SK-N-SH (cell line): ENCODE measurements at regions not wholly inside any gene's neighbourhood (a gene's known extent, or its start where the extent isn't known, plus 50 kb on each side); places are given as distances from the start of the nearest gene placed in this dataset.

ENCODE experiments used
- CTCF ChIA-PET: fragments of 300-600, 350-600 bp; formaldehyde crosslinking; extraction: SDS; loops from one replicate; lab custom pipeline; 2021; lab: Yijun Ruan, JAX
- POLR2A ChIA-PET: fragments of 350-600 bp; sonication (Branson Sonifier 250); formaldehyde crosslinking; extraction: SDS; loops from one replicate; lab custom pipeline; 2020; ENCODE audit warnings: antibody characterized with exemption, inconsistent platforms; lab: Yijun Ruan, JAX
- DNase-seq: peaks from one replicate; pipeline ENCODE4 v3.0.0; 2012
- H2AFZ ChIP-seq: fragments of 200-600 bp; sonication (generic); 2 replicates; pipeline ENCODE4 v1.8.1; 2016; ENCODE audit warnings: antibody characterized with exemption, mild to moderate bottlenecking, low read depth
- H3F3A ChIP-seq: fragments of 200-600 bp; sonication (generic); replicated peaks from 2 replicates; pipeline ENCODE3; 2016; ENCODE audit warnings: antibody characterized with exemption, mild to moderate bottlenecking; ENCODE audit not compliant: insufficient read depth
- H3K27ac ChIP-seq, 2 experiments: fragments of 200-500 bp in 1 of 2; fragments of 200-600 bp in 1 of 2; sonication (Bioruptor generic) in 1 of 2; sonication (generic), shearing (Covaris generic) in 1 of 2; 2 replicates each; pipeline versions ENCODE4 v1.5.1 to v1.6.1; 2014 to 2016; ENCODE audit warnings: low read depth in 2 of 2, inconsistent platforms in 1 of 2, low read length in 1 of 2, mild to moderate bottlenecking in 1 of 2, mixed read lengths in 1 of 2
- H3K27me3 ChIP-seq: fragments of 200-600 bp; sonication (generic), shearing (Covaris generic); 2 replicates; pipeline ENCODE4 v1.6.1; 2016; ENCODE audit warnings: mixed run types; ENCODE audit not compliant: insufficient read depth
- H3K36me3 ChIP-seq, 2 experiments: fragments of 200-500 bp in 1 of 2; fragments of 200-600 bp in 1 of 2; sonication (Bioruptor generic) in 1 of 2; sonication (generic) in 1 of 2; replicated peaks in 1 of 2; 2 replicates each; pipeline versions ENCODE3 to v1.5.1; 2014 to 2016; ENCODE audit warnings: low read length in 1 of 2, mild to moderate bottlenecking in 1 of 2; ENCODE audit not compliant: insufficient read depth in 2 of 2, control insufficient read depth in 1 of 2
- H3K4me1 ChIP-seq, 2 experiments: fragments of 200-500 bp in 1 of 2; fragments of 200-600 bp in 1 of 2; sonication (Bioruptor generic) in 1 of 2; sonication (generic), shearing (Covaris generic) in 1 of 2; 2 replicates each; pipeline versions ENCODE4 v1.5.1 to v1.6.1; 2014 to 2016; ENCODE audit warnings: low read depth in 1 of 2, low read length in 1 of 2, mixed run types in 1 of 2; ENCODE audit not compliant: insufficient read depth in 2 of 2, control insufficient read depth in 1 of 2
- H3K4me2 ChIP-seq: fragments of 200-600 bp; sonication (generic), shearing (Covaris generic); 2 replicates; pipeline ENCODE4 v1.6.1; 2017; ENCODE audit warnings: mixed run types
- H3K4me3 ChIP-seq, 2 experiments: fragments of 200-500 bp in 1 of 2; fragments of 200-600 bp in 1 of 2; sonication (Bioruptor generic) in 1 of 2; sonication (generic), shearing (Covaris generic) in 1 of 2; 2 replicates each; pipeline versions ENCODE4 v1.5.1 to v1.8.1; 2014 to 2016; ENCODE audit warnings: low read depth in 2 of 2, inconsistent platforms in 1 of 2, low read length in 1 of 2, mild to moderate bottlenecking in 1 of 2, mixed read lengths in 1 of 2, moderate library complexity in 1 of 2
- H3K79me2 ChIP-seq: fragments of 200-600 bp; sonication (generic); 2 replicates; pipeline ENCODE4 v1.8.1; 2017; ENCODE audit warnings: mild to moderate bottlenecking; ENCODE audit not compliant: insufficient read depth
- H3K9ac ChIP-seq: fragments of 200-600 bp; sonication (generic); 2 replicates; pipeline ENCODE4 v1.6.1; 2017; ENCODE audit warnings: mixed run types
- H3K9me2 ChIP-seq: fragments of 200-600 bp; sonication (generic); 2 replicates; pipeline ENCODE4 v1.6.1; 2017; ENCODE audit warnings: mixed run types
- H3K9me3 ChIP-seq: fragments of 200-600 bp; sonication (generic); 2 replicates; pipeline ENCODE4 v1.6.1; 2017; ENCODE audit warnings: mixed run types, mild to moderate bottlenecking, moderate library complexity
- H4K20me1 ChIP-seq: fragments of 200-600 bp; sonication (generic); 2 replicates; pipeline ENCODE4 v1.6.1; 2017; ENCODE audit warnings: mild to moderate bottlenecking, mixed run types; ENCODE audit not compliant: insufficient read depth
- CHD2 ChIP-seq: fragments of 150-350 bp; IDR thresholded peaks from 2 replicates; pipeline ENCODE4 v1.6.1; 2018; ENCODE audit warnings: low read length; ENCODE audit not compliant: partially characterized antibody
- ELF1 ChIP-seq: IDR thresholded peaks from 2 replicates; pipeline ENCODE4 v1.4.0; 2012
- FOXJ3 ChIP-seq: sonication (generic); formaldehyde crosslinking; IDR thresholded peaks from 2 replicates; pipeline ENCODE4 v1.5.1; 2020; ENCODE audit warnings: mild to moderate bottlenecking, missing genetic modification reagents
- NRF1 ChIP-seq: IDR thresholded peaks from 2 replicates; pipeline ENCODE4 v1.6.1; 2012; ENCODE audit warnings: low read depth, mild to moderate bottlenecking, low read length
- RAD21 ChIP-seq: IDR thresholded peaks from 2 replicates; pipeline ENCODE4 v1.6.1; 2012; ENCODE audit warnings: mild to moderate bottlenecking, low read length
- RFX5 ChIP-seq: IDR thresholded peaks from 2 replicates; pipeline ENCODE4 v1.6.1; 2012; ENCODE audit warnings: mild to moderate bottlenecking, improper control_type of control experiment, low read length
- RXRA ChIP-seq: IDR thresholded peaks from 2 replicates; pipeline ENCODE4 v1.4.0; 2012; ENCODE audit warnings: low read depth, mild to moderate bottlenecking, borderline replicate concordance
- SMC3 ChIP-seq: IDR thresholded peaks from 2 replicates; pipeline ENCODE4 v1.6.1; 2012; ENCODE audit warnings: low read depth, low read length, improper control_type of control experiment
- TEAD4 ChIP-seq: IDR thresholded peaks from 2 replicates; pipeline ENCODE4 v1.4.0; 2012; ENCODE audit warnings: mild to moderate bottlenecking, borderline replicate concordance; ENCODE audit not compliant: insufficient read depth
- YY1 ChIP-seq: IDR thresholded peaks from 2 replicates; pipeline ENCODE4 v1.4.0; 2012; ENCODE audit warnings: low read depth, mild to moderate bottlenecking
- WGBS: methylation state at CpG from one replicate; pipeline ENCODE4 v1.1.6; 2017; ENCODE audit warnings: low lambda C conversion rate; 5-methylcytosine and 5-hydroxymethylcytosine counted together
- TF ChIP-seq, protein P1 (sequence below): IDR thresholded peaks from 2 replicates; pipeline ENCODE4 v1.4.0; 2012; ENCODE audit warnings: low read depth, borderline replicate concordance
- TF ChIP-seq, protein P2 (sequence below): fragments of 200-600 bp; sonication (generic); IDR thresholded peaks from 2 replicates; pipeline ENCODE4 v1.6.1; 2017; ENCODE audit warnings: antibody characterized with exemption, mild to moderate bottlenecking, moderate library complexity

DNA sequence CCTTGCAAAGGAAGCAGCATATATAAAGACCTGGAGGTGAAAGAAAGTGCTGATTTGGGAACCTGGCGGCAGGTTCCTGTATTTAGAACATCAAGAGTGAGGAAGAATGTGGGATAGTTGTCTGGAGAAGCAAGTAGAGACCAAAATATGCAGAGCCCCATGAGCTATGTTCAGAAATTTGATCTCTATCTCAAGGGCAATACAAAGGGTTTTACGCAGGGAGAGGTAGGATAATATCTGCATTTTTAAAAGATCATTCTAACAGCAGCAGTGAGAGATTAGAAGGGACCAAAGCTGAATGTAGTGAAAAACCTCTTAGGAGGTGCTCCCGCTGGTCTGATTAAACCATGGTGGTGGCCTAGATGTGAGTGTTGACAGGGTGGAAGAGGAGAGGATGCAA, 453.9 kb upstream of the PKN2 start:
- Histone ChIP-seq H3K27me3 (no peaks in the 10 kb centered on the region), H3K4me1 (no peaks in the 10 kb centered on the region), H3K4me3 (no peak overlapping the region), H3K79me2 (no peaks in the 10 kb centered on the region), H3K27ac (no peak overlapping the region), H3K9me2 (no peaks in the 10 kb centered on the region), H2AFZ (no peak overlapping the region), H3K9me3 (no peaks in the 10 kb centered on the region), H4K20me1 (no peaks in the 10 kb centered on the region), H3K36me3 (no peaks in the 10 kb centered on the region), H3K4me2 (no peak overlapping the region), H3F3A (no peaks in the 10 kb centered on the region), H3K9ac (no peak overlapping the region)
- ChIA-PET POLR2A (no interaction called here), CTCF (no interaction called here)
- no peak for TF ChIP-seq SMC3
- TF ChIP-seq FOXJ3 = no peak
- no peak for TF ChIP-seq ELF1
- TF ChIP-seq RAD21 = no peak
- no peak for TF ChIP-seq TEAD4
- no peak for TF ChIP-seq CHD2
- TF ChIP-seq, protein P1, sequence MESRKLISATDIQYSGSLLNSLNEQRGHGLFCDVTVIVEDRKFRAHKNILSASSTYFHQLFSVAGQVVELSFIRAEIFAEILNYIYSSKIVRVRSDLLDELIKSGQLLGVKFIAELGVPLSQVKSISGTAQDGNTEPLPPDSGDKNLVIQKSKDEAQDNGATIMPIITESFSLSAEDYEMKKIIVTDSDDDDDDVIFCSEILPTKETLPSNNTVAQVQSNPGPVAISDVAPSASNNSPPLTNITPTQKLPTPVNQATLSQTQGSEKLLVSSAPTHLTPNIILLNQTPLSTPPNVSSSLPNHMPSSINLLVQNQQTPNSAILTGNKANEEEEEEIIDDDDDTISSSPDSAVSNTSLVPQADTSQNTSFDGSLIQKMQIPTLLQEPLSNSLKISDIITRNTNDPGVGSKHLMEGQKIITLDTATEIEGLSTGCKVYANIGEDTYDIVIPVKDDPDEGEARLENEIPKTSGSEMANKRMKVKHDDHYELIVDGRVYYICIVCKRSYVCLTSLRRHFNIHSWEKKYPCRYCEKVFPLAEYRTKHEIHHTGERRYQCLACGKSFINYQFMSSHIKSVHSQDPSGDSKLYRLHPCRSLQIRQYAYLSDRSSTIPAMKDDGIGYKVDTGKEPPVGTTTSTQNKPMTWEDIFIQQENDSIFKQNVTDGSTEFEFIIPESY = no peak
- WGBS = 55% methylated on average over 3 of the region's 3 CpGs
- no peak for DNase-seq

DNA sequence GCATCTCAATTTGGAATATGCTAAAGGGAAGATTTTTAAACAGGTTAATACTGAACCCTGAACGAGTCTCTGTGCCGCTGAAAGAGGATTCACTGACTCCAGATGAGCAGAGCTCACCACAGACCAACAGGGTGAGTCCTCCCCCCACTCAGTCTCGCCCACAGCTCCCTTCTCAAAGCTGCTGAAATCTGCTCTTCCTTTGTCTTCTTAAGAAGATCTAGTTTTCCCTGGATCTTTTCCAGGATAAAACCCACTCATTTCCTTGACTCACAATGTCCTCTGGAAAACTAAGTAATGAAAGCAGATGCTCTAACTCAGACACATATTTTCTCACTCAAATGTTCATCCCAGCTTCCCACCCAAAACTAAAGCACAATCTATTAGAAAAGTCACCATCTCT, 447.0 kb upstream of the PKN2 start:
- Histone ChIP-seq H3K9me2 (no peaks in the 10 kb centered on the region), H3K4me2 (peak overlapping the region; percentile 48), H3K27ac (peak overlapping the region; percentile 22 to 55; a peak in 3 of 4 replicates), H3K36me3 (no peaks in the 10 kb centered on the region), H3K9ac (no peak overlapping the region), H3F3A (no peaks in the 10 kb centered on the region), H3K4me1 (no peaks in the 10 kb centered on the region; a peak in 1 of 4 replicates), H2AFZ (peak overlapping the region; percentile 80), H3K4me3 (peak overlapping the region in 1 of 2 experiments; percentile 1; a peak in 1 of 4 replicates), H4K20me1 (no peaks in the 10 kb centered on the region), H3K9me3 (no peaks in the 10 kb centered on the region), H3K27me3 (no peaks in the 10 kb centered on the region), H3K79me2 (no peaks in the 10 kb centered on the region)
- POLR2A ChIA-PET = no interaction called here
- TF ChIP-seq NRF1 = no peak
- TF ChIP-seq RFX5 = no peak
- no peak for TF ChIP-seq RXRA
- CTCF ChIA-PET = no interaction called here
- DNase-seq = no peak
- 9% methylated on average over 3 of the region's 3 CpGs for WGBS

DNA sequence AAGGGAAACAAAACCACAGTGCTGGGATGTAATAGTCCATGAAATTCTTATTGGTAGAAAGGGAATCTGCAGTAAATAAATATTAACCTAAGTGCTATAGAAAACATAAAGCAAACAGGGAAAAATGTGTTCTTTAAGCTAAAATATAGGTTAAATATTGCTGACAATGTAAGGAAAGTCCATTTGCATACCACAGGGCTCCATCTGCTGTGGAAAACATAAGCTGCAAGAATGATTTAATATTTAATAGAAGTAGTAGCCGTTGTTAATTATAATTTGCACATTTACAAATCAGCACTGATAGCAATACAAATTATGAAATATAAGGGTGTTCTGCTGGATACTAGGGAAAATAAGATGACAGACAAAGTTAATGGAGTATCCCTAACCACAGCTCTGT, 444.9 kb upstream of the PKN2 start:
- CTCF ChIA-PET = interaction anchor here (1.2 kb wide), 1 partner anchor 59 kb away, joined by 8 read pairs; no protein-coding TSS in a partner anchor
- H3K27ac ChIP-seq = no peak overlapping the region
- no peaks in the 10 kb centered on the region for H3F3A ChIP-seq
- H3K36me3 ChIP-seq = no peaks in the 10 kb centered on the region
- WGBS = 3% methylated on average over 1 of the region's 1 CpG
- POLR2A ChIA-PET = no interaction called here
- no peaks in the 10 kb centered on the region for H4K20me1 ChIP-seq
- no peak overlapping the region for H3K4me3 ChIP-seq
- TF ChIP-seq, protein P2, sequence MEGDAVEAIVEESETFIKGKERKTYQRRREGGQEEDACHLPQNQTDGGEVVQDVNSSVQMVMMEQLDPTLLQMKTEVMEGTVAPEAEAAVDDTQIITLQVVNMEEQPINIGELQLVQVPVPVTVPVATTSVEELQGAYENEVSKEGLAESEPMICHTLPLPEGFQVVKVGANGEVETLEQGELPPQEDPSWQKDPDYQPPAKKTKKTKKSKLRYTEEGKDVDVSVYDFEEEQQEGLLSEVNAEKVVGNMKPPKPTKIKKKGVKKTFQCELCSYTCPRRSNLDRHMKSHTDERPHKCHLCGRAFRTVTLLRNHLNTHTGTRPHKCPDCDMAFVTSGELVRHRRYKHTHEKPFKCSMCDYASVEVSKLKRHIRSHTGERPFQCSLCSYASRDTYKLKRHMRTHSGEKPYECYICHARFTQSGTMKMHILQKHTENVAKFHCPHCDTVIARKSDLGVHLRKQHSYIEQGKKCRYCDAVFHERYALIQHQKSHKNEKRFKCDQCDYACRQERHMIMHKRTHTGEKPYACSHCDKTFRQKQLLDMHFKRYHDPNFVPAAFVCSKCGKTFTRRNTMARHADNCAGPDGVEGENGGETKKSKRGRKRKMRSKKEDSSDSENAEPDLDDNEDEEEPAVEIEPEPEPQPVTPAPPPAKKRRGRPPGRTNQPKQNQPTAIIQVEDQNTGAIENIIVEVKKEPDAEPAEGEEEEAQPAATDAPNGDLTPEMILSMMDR = peak; percentile 19
- TF ChIP-seq YY1 = no peak
- H3K9me3 ChIP-seq = no peaks in the 10 kb centered on the region; the same call in 1 of the 2 replicates
- H2AFZ ChIP-seq = no peak overlapping the region
- H3K27me3 ChIP-seq = no peaks in the 10 kb centered on the region
- no peak overlapping the region for H3K9ac ChIP-seq
- H3K4me1 ChIP-seq = no peaks in the 10 kb centered on the region; a peak in 1 of 4 replicates
- H3K79me2 ChIP-seq = no peaks in the 10 kb centered on the region
- DNase-seq = no peak
- no peaks in the 10 kb centered on the region for H3K9me2 ChIP-seq
- no peak overlapping the region for H3K4me2 ChIP-seq
